ENCODE measurements at regions not wholly inside any gene's neighbourhood (a gene's known extent, or its start where the extent isn't known, plus 50 kb on each side); places are given as distances from the start of the nearest gene placed in this dataset.
A peak's percentile ranks its signal among the peaks of the same experiment; 100 is the strongest.

DNA sequence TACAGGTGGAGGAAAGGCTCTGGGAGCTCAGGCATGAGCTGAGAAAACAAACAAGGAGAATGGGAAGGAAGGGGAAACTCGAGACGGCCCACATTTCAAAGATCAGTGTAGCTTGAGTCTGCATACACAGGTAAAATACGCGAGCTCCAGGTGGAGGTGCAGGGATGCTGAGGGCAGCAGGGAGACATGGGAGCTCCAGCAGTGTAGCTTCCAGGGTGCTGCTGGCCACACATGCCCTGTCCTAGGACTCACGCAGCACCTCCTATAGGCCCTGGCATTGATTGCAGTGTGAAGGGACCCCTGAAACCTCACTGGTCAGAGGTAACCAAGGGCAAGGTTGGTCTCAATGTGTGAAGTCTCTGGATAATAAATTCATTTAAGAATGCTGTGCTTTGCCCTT is 362.8 kb upstream of the HS6ST1 start:
- no peak for DNase-seq

DNA sequence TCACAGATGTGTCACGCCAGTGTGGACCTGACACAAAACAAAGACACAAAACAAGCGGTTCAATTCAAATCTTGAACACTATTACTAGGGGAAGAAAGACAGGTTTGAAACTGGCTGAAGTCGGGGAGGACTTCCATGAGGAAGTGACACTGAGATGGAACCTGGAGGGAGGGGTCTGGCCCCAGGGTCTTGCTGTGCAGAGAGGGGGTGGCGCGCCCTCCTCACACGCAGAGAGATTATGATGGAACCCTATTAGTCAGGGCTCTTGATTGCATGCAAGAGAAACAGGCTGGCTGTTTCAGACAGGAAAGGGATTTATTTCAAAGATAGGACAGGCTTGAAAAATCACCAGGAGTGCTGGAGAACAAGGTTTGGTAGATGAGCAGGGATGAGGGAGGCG is 363.6 kb upstream of the HS6ST1 start:
- no peak for DNase-seq

DNA sequence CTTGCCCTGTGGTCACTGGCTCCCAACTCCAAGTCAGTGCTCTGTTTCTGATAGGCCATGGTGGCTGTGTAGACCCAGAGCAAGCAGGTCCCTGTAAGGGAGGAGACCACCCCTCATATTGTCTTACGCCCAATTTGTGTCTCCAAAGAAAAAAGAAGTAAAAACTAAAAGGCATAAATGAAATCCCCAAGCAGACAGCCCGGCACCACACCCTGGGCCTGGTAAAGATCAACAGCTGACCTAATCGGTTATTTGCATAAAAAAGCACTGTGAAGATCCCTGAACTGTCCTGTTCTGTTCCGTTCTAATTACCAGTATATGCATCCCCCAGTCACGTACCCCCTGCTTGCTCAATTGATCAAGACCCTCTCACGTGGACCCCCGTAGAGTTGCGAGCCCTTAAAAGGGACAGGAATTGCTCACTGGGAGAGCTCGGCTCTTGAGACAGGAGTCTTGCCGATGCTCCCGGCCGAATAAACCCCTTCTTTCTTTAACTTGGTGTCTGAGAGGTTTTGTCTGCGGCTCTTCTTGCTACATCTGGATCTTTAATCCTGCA is 364.1 kb upstream of the HS6ST1 start:
- DNase-seq: no peak

DNA sequence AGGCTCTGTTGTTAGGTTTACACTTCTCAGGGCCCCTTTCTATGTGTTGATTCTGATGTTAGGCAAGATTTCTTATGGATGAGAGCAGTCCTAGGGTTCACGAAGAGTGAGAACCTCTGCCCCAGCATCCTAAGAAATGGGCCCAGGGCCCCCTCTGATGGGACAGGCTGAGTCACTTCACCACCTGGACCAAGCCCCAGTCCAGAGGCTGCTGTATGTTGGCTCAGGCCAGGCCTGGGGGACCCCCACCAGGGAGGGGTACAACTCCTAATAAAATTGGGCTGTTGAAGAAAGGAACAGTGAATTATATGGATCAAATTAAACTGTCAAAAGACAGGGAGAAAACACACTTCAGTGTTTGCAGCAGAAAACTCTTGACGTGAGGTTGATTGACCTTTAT is 365.9 kb upstream of the HS6ST1 start:
- DNase-seq: no peak

DNA sequence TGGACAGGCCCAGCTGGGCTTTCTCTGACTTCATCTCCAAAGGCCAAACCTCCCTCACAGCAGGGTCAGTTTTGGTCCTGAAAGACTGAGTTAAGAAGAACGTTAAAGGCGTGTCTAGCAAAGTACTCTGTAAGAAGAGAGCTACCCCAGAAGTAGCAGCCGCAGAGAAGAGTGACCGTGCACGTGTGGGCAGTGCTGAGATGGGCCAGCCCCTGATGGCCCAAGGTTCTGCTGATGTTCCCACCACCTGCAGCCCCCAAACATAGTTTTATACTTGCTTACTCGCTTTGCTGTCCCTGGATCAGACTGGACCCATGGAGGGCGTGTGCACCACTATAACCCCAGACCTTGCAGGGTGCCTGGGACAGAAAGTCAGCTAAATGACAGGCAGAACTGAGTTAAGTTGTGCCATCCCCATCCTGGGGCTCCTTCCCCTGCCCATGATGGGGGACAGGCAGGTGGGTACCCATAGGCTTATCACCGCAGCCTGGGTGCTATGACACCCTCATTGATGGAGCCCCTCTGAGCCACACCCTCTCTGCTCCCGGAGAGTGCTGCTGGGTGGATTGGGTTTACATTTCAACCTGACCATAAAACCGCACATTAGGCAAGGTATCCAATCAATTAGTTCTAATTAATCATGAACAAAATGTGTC is 367.3 kb upstream of the HS6ST1 start:
- DNase-seq: no peak

DNA sequence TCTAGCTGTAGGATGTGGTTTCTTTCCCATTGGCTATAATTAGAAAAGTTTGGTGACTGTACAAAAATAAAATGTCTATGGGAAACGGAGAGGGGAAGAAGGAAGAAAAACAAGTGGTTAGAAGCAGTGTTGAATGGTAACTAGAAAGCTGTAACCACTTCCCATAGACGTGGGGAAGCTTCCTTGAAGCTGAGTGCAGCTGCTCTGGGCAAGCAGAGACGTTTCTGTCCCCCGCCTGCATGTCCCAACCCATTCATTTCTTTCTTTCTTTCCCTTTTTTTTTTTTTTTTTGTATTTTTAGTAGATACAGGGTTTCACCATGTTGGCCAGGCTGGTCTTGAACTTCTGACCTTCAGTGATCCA is 367.8 kb upstream of the HS6ST1 start:
- peak; percentile 57 for DNase-seq

DNA sequence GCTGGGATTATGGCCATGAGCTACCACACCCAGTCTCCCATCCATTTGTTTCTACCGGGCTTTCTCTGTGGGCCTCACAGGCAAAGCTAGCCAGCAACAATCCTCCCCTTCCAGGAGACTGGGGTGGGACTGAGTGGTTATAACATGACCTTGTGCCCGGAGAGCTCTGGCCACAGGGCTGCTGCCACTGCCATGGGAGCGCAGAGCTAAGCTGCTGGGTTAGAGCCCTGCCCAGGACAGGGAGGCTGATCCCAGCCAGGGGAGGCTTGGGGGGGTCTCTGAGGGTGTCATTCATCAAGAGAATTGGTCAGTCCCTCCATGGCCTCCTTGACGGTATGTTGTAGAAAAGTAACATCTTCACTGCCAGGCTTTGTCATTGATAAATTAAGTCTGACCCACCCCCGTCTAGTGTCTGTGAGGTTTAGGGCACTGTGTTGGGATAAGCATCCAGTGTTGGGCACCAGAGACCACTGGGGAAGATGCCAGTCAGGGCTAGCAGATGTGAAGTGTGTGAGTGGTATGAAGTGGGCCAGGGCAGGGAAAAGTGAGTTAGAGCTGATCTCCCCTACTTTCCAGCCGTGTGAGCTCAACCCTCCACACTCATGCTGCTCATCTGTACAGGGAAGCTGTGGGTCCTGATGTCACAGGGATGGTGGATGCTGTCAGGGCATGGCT is 368.4 kb upstream of the HS6ST1 start:
- no peak for DNase-seq

DNA sequence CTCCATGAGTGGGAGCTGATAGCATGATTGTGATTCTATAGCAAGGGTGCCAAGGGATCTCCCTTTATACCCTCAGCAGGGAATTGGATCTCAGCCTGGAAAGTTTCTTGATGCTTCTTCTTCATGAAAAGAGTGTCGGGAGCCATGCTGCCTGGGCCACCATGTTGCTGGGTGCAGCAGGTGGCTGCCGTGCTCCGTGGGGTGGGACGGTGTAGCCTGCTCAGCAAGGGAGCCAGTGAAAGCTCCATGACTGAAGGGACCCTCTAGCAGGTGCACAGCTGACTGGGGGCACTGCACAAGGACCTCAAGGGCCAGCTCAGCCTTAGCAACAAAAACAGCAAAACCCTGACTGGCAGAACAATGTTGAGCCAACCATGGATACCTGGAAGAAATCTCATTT is 368.9 kb upstream of the HS6ST1 start:
- no peak for DNase-seq

DNA sequence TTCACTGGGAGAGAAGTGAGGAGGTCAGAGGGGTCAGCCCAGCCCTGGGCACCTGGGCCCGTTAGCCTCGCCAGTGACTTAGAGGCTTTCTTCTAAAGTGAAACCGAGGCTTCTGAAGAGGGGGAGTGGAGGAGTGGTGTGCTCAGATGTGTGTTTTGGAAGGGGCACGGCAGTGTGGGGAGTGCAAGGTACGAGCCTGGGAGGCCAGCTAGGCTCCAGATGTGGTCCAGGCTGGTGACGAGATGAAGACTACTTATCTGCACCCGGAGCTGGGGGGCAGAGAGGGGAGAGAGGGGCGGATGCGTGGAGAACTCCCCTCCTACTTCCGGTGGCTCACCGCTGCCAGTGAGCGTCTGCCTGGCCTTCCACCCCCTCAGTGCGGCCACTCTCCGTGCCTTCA is 371.3 kb upstream of the HS6ST1 start:
- DNase-seq: no peak

DNA sequence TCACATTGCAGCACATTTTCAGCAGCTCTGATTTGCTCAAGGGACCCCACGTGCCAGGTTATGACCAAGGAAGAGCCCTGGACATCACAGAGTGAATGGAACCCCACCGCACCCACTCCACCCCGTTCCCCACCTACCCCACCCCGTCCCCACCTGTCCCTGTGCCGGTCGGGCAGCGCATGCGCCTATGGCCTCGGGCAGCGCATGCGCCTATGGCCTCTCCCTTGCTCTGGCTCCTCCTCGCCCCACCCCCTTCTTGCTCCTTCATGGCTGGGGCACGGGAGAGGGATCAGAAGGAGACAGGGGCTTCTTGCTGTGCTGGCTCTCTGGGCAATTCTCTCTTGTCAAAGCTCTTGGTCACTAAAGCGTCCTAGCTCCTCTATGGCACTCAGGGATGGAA is 371.8 kb upstream of the HS6ST1 start:
- no peak for DNase-seq

DNA sequence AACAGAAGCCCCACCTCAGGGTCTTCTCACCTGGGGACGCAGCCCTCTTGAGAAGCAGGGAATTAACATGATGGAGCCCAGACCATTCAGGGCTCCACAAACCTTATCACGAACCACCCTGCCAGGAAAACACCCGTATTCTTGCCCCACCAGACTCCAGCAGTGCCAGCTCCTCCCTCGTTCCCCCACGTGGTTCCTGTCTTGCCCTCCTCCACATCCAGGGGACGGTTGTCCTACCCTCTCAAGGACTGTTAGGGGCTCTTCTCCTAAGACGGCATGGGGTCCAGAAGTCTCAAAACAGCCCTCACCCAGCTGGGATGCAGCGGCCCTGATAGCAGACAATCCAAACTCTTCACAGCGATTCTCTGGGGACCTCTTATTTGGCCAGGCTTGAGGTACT is 372.2 kb upstream of the HS6ST1 start:
- no peak for DNase-seq

DNA sequence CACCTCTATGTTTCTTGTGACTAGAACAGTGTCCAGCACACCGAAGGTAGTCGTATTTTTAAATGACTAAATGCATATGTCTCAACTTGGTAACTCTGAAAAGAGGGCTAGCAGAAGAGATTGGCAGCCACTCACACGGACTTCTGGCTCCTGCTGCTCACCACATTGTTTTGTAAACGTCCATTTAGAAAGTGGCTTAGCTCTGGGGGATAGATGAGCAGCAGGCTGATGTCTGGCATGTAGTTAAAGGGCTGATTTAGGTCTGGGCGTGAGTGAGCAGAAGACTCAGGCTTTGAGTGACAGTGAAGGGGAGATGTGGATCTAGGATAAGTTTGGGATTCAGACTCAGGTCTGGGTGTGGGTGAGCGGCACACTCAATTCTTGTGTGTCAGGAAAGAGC is 372.9 kb upstream of the HS6ST1 start:
- DNase-seq: no peak

DNA sequence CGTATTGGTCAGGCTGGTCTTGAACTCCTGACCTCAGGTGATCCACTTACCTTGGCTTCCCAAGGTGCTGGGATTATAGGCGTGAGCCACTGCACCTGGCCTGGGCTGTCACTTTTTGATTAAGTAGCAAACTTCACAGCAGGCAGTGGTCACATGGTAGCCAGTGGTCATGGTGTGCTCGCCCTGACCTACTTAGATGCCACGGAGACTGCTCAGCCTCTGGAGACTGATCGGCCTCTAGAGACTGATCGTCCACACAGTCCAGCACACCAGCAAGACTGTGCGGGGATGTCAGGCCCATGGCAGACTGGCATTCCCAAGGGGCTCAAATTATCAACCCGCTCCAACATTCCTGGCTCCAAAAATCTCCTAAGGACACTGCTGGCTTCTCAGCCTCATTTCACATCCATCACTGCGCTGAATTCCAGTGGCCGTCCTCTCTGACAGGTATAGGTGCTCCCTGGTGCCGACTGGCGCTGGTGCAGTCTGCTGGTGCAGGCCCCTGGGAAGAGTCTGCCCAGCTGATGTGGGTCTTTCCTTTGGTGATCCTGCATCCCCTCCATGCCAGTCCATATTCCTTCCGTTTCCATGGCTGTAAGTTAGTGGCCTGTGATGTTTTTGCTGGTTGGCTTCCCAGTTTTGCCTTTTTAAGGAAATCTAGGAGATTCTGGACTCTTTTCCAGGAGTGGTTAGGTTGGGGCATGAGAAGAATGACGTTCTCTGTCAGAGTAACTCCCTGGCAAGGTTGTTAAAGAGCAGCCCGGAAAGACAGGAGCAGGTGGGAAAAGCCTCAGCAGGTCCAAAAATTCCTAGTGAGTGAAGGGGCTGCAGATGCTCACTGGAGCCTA is 374.5 kb upstream of the HS6ST1 start:
- no peak for DNase-seq

DNA sequence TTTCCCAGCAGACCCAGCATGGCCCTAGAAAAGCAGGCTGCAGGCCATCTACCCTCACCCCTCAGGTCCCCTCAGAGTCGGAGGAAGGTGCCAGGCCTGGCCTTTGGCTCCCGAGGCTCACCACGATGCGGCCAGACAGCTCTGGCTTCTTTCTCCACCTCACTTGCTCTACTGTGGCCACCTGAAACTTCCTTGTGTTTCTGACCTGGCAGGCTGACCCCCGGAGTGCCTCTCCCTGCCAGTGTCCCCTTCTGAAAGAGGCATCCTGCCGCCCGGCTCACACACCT is 375.0 kb upstream of the HS6ST1 start:
- no peak for DNase-seq

DNA sequence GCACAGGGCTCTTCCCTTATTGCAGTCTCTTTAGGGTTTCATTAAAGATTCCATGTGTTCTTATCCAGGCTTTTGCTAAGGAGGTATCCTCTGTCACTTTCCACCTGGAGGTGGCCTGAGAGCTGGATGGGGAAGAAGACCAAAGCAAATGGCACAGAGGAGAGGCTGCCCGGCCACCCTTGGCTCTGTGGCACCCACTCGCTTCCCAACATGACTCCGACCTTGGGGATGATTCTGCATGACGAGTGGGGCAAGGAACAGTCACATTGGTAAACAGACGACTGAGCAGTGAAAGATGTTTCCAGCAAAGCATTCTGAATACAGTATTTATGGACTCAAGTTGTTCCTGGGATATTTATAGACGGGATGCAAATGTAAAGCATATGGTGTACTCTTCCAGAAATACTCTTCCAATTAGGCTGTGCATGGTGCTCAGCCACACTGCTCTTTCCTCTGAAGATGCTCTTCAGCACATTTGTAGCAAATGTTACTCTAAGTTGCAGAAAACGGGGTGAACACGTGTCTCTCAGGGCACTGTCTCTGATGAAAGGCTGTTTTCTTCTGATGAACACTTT is 377.1 kb upstream of the HS6ST1 start:
- DNase-seq: no peak

DNA sequence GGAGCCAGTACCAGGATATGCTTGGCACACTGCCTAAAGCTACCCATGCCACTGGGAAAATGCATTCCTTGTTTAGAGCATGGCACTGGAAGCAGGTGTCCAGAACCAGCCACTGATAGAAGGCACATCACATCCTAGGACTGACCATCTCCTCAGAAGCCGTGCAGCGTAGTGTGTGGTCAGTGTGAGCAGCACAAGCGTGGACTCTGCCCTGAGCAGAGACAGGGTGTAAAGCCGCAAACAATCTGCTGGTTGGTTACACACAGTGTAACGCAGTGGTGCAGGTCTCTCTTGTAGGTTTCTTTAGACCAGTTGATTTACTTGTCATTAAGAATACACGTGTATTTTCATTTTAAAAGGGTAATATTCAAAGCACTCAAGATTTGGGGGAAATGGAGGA is 377.8 kb upstream of the HS6ST1 start:
- no peak for DNase-seq

DNA sequence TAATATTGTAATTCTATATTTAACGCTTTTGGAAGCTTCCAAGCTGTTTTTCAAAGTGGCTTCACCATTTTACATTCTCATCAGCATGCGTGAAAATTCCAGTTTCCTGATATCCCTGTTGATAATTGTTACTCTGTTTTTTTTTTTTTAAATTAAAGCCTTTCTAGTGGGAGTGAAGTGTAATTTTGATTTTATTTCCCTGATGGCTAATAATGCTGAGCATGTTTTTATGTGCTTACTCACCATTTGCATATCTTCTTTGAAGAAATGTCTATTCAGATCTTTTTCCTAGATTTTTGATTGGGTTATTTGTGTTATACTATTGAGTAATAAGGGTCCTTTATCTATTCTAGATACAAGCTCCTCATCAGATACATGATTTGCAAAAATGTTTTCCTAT is 382.8 kb upstream of the HS6ST1 start:
- no peak for DNase-seq

DNA sequence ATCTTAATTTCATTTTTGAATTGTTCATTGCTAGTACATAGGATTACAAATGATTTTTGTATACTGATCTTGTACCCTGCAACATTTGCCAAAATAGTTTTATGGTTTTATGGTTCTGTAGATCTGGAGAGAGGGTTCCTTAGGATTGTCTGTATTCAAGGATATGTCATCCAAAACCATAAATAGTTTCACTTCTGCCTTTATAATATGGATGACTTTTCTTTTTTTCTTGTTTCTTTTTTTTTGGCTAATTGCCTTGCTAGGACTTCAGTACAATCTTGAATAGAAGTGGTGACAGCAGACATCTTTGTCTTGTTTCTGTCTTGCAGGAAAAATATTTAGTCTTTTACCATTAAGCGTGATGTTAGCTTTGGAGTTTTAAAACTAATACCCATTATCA is 383.9 kb upstream of the HS6ST1 start:
- DNase-seq: no peak

DNA sequence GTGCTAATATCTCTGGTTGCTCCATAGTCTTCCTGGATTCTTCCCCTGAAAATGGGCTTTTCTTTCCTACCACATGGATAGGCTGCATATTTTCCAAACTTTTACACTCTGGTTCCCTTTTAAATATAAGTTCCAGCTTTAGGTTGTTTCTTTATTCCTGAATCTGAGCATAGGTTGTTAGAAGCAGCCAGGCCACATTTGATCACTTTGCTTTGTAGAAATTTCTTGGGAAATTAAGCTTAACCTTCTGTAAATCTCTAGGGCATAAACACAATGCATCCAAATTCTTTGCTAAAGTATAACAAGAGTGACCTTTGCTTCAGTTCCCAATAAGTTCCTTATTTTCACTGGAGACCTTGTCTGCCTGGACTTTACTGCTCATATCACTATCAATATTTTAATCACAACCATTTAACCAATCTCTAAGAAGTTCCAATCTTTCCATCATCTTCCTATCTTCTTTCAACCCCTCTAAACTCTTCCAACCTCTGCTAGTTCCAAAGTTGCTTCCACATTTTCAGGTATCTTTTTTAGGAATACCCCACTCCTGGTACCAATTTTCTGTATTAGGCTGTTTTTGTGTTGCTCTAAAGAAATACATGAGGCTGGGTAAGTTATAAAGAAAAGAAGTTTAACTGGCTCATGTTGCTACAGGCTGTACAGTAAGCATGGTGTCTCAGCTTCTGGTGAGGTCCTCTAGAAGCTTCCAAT is 389.6 kb upstream of the HS6ST1 start:
- no peak for DNase-seq

DNA sequence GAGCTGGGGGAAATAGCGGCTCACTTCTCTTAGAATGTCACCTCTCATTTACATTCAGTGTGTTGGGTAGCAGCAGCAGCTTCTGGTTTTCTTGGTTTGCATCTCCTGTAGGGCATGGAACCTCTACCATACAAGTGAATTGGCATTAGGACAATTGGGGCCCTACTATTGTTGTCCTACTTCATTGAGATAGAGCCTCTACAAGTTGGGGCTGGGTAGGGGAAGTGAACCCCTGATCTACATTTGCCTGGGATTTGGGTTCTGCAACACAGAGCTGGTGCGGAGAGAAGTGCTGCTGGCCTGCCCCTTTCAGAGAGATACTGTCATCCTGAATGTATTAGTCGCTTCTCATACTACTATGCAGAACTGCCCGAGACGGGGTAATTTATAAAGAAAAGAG is 391.6 kb upstream of the HS6ST1 start:
- DNase-seq: no peak

DNA sequence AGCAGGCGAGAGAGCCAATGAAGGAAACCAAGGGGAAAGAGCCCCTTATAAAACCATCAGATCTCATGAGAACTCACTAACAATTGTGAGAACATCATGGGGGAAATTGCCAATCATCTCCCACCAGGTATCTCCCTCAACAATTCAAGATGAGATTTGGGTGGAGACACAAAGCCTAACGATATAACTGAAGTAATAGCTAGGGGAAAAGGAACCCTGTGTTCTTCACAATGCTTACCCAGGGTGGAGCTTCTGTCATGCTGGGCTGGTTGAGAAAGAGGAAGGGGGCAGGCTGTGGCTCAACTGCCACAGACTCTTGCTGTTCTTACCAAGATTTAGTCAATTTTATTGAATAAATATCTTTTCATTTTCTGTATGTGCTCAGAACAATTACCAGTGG is 392.1 kb upstream of the HS6ST1 start:
- peak; percentile 58 for DNase-seq

DNA sequence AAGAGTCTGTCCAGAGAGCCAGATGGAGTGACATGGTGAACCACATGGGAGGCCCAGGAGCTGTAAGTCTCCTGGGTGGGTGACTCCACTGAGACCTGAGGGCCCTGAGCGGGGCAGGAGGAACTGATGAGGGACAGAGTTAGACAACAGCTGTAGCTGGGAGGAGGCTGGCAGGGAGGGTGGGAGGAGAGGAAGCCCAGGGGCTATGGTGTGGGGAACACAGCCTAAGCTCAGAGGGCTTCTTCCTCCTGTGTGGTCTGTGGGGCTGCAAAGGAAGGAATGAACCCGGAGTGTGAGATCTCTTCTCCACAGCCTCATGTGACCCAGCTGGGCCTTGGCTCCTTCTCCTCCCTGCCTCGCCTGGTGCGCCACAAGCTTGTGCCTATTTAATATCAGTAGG is 395.6 kb upstream of the HS6ST1 start:
- DNase-seq: peak; percentile 6

DNA sequence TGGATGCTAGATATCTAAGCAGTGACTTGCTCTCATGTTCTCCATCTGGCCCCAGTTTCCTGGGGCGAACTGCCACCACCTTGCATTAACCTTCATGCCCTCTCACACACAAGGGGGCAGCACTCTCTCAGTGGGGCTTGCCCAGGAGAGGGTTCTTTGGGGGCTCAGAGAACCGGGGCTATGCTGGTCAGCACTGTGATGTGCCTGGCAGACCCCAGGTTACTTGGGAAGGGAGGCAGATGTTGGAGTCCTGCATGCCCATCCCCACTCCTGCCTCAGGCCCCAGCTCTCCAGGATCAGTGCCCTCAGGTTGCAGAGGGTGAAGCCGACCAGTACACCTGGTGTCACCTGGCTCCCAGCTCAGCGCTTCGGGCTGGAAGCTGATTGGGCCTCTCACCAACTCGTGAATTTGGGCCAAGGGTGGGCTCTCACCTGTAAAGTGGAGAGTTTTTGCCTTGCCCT is 396.2 kb upstream of the HS6ST1 start:
- no peak for DNase-seq
